ENCODE measurements at regions not wholly inside any gene's neighbourhood (a gene's known extent, or its start where the extent isn't known, plus 50 kb on each side); places are given as distances from the start of the nearest gene placed in this dataset.

DNA sequence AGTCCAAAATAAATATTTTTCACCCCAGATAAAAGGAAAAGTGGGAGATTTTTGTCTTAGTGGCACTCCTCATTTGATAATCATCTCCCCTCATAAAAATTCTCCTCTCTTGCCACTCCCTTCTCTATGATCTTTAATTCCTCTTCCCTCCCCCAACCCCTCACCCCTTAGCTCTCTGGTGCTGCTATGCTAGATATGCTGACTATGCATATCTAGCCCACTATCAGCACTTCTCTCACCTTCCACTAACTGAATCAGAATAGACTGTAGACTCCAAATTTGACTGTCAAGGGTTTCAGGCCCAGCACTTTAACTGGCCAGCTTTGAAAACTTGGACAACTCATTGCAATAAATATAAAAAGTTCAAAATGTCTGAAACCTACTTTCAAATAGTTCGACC, 254.2 kb downstream of the ETNK1 start:
- Mint-ChIP-seq H3K27me3 (no peaks in the 10 kb centered on the region), H3K36me3 (no peaks in the 10 kb centered on the region), H3K4me1 (no peaks in the 10 kb centered on the region), H3K9me3 (no peaks in the 10 kb centered on the region), H3K27ac (no peak overlapping the region), H3K4me3 (no peak overlapping the region)
- Histone ChIP-seq H3K36me3 (ENCODE audit: control insufficient read depth in 2 of 2, extremely low read depth in 1 of 2, insufficient read depth in 1 of 2, low read length in 1 of 2) (no peaks in the 10 kb centered on the region), H3K4me3 (ENCODE audit: control insufficient read depth in 1 of 2, extremely low read depth in 1 of 2, low read length in 1 of 2) (no peak overlapping the region), H3K27ac (ENCODE audit: low read length) (no peak overlapping the region), H3K9me3 (no peaks in the 10 kb centered on the region), H3K27me3 (replicated peaks in 1 of 2; ENCODE audit: control insufficient read depth in 2 of 2, extremely low read depth in 1 of 2, insufficient read depth in 2 of 2, low read length in 1 of 2) (no peaks in the 10 kb centered on the region), H3K4me1 (ENCODE audit: control insufficient read depth in 1 of 2, extremely low read depth in 1 of 2, insufficient read depth in 2 of 2, low read length in 2 of 2) (no peaks in the 10 kb centered on the region)
- WGBS (ENCODE audit: insufficient coverage): no CpG with 5 or more reads among the region's 1 CpG
- no peak for DNase-seq
- ATAC-seq (replicated peaks in 1 of 4): no peak
- POLR2A ChIA-PET: interaction anchor here in 1 of 2 donors (0.6 kb wide), 1 partner anchor 35 kb away, joined by 4 read pairs; no protein-coding TSS in a partner anchor
- CTCF ChIA-PET: no interaction called here

- Mint-ChIP-seq H3K36me3 (no peaks in the 10 kb centered on the region), H3K4me1 (no peaks in the 10 kb centered on the region), H3K27me3 (no peaks in the 10 kb centered on the region), H3K27ac (no peak overlapping the region), H3K9me3 (no peaks in the 10 kb centered on the region), H3K4me3 (no peak overlapping the region)
- ChIA-PET CTCF (no interaction called here), POLR2A (no interaction called here)
- no peak overlapping the region for H3K27ac ChIP-seq (ENCODE audit: low read length)
- no peaks in the 10 kb centered on the region for H3K4me1 ChIP-seq (ENCODE audit: control insufficient read depth in 1 of 2, extremely low read depth in 1 of 2, insufficient read depth in 2 of 2, low read length in 2 of 2)
- no peak overlapping the region for H3K4me3 ChIP-seq (ENCODE audit: control insufficient read depth in 1 of 2, extremely low read depth in 1 of 2, low read length in 1 of 2)
- H3K36me3 ChIP-seq (ENCODE audit: control insufficient read depth in 2 of 2, extremely low read depth in 1 of 2, insufficient read depth in 1 of 2, low read length in 1 of 2): no peaks in the 10 kb centered on the region
- ATAC-seq (replicated peaks in 1 of 4): no peak
- H3K27me3 ChIP-seq (replicated peaks in 1 of 2; ENCODE audit: control insufficient read depth in 2 of 2, extremely low read depth in 1 of 2, insufficient read depth in 2 of 2, low read length in 1 of 2): no peaks in the 10 kb centered on the region
- no peaks in the 10 kb centered on the region for H3K9me3 ChIP-seq
- no peak for DNase-seq
Observed at GRCh38 chr12:22880331-22880730, 255.4 kb downstream of the ETNK1 start.

DNA sequence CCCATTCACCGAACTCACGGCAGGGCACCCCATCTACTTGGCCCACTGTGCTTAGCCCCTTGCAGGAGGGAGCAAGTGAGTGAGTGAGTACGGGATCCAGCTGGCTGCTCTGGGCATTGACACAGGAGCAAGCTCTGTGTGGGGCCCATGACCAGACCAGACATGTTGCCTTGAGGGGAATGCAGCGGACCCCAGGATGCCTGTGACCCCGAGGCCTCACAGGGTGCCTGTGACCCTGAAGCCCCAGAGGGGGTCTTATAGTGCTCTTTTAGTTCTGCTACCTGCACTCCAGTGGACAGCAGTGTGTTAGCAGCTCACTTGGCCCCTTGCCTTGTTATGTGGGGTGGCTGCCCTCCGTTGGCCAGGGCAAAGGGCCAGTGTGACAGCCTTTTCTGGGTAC, 255.8 kb downstream of the ETNK1 start:
- Histone ChIP-seq H3K27me3 (replicated peaks in 1 of 2; ENCODE audit: control insufficient read depth in 2 of 2, extremely low read depth in 1 of 2, insufficient read depth in 2 of 2, low read length in 1 of 2) (no peaks in the 10 kb centered on the region), H3K36me3 (ENCODE audit: control insufficient read depth in 2 of 2, extremely low read depth in 1 of 2, insufficient read depth in 1 of 2, low read length in 1 of 2) (no peaks in the 10 kb centered on the region), H3K27ac (ENCODE audit: low read length) (no peak overlapping the region), H3K4me1 (ENCODE audit: control insufficient read depth in 1 of 2, extremely low read depth in 1 of 2, insufficient read depth in 2 of 2, low read length in 2 of 2) (no peaks in the 10 kb centered on the region), H3K9me3 (no peaks in the 10 kb centered on the region), H3K4me3 (ENCODE audit: control insufficient read depth in 1 of 2, extremely low read depth in 1 of 2, low read length in 1 of 2) (no peak overlapping the region)
- no peak overlapping the region for H3K4me3 Mint-ChIP-seq
- H3K27me3 Mint-ChIP-seq: no peaks in the 10 kb centered on the region
- 44% methylated on average over 3 of the region's 6 CpGs for WGBS (ENCODE audit: insufficient coverage)
- ATAC-seq (replicated peaks in 1 of 4) (no peak), DNase-seq (no peak)
- CTCF ChIA-PET: no interaction called here
- H3K36me3 Mint-ChIP-seq: no peaks in the 10 kb centered on the region
- no peaks in the 10 kb centered on the region for H3K9me3 Mint-ChIP-seq
- H3K4me1 Mint-ChIP-seq: no peaks in the 10 kb centered on the region
- POLR2A ChIA-PET: no interaction called here
- no peak overlapping the region for H3K27ac Mint-ChIP-seq

- no peak overlapping the region for H3K4me3 Mint-ChIP-seq
- H3K36me3 Mint-ChIP-seq: no peaks in the 10 kb centered on the region
- POLR2A ChIA-PET: no interaction called here
- no peak for ATAC-seq (replicated peaks in 1 of 4)
- H3K9me3 ChIP-seq: no peaks in the 10 kb centered on the region
- no peak overlapping the region for H3K27ac ChIP-seq (ENCODE audit: low read length)
- no peaks in the 10 kb centered on the region for H3K4me1 Mint-ChIP-seq
- CTCF ChIA-PET: no interaction called here
- H3K4me1 ChIP-seq (ENCODE audit: control insufficient read depth in 1 of 2, extremely low read depth in 1 of 2, insufficient read depth in 2 of 2, low read length in 2 of 2): no peaks in the 10 kb centered on the region
- H3K4me3 ChIP-seq (ENCODE audit: control insufficient read depth in 1 of 2, extremely low read depth in 1 of 2, low read length in 1 of 2): no peak overlapping the region
- H3K36me3 ChIP-seq (ENCODE audit: control insufficient read depth in 2 of 2, extremely low read depth in 1 of 2, insufficient read depth in 1 of 2, low read length in 1 of 2): no peaks in the 10 kb centered on the region
- no peak for DNase-seq
- H3K27me3 ChIP-seq (replicated peaks in 1 of 2; ENCODE audit: control insufficient read depth in 2 of 2, extremely low read depth in 1 of 2, insufficient read depth in 2 of 2, low read length in 1 of 2): no peaks in the 10 kb centered on the region
- WGBS (ENCODE audit: insufficient coverage): no CpG with 5 or more reads among the region's 3 CpGs
- no peak overlapping the region for H3K27ac Mint-ChIP-seq
- H3K9me3 Mint-ChIP-seq: no peaks in the 10 kb centered on the region
- H3K27me3 Mint-ChIP-seq: no peaks in the 10 kb centered on the region
Observed at GRCh38 chr12:22881878-22882385, 257.0 kb downstream of the ETNK1 start.

- Mint-ChIP-seq H3K27ac (no peak overlapping the region), H3K9me3 (no peaks in the 10 kb centered on the region), H3K27me3 (no peaks in the 10 kb centered on the region), H3K4me3 (no peak overlapping the region), H3K36me3 (no peaks in the 10 kb centered on the region), H3K4me1 (no peaks in the 10 kb centered on the region)
- ChIA-PET CTCF (no interaction called here), POLR2A (no interaction called here)
- no peak for ATAC-seq (replicated peaks in 1 of 4)
- no peaks in the 10 kb centered on the region for H3K9me3 ChIP-seq
- no CpG with 5 or more reads among the region's 2 CpGs for WGBS (ENCODE audit: insufficient coverage)
- H3K4me1 ChIP-seq (ENCODE audit: control insufficient read depth in 1 of 2, extremely low read depth in 1 of 2, insufficient read depth in 2 of 2, low read length in 2 of 2): no peaks in the 10 kb centered on the region
- H3K36me3 ChIP-seq (ENCODE audit: control insufficient read depth in 2 of 2, extremely low read depth in 1 of 2, insufficient read depth in 1 of 2, low read length in 1 of 2): no peaks in the 10 kb centered on the region
- H3K27ac ChIP-seq (ENCODE audit: low read length): no peak overlapping the region
- no peak for DNase-seq
- no peaks in the 10 kb centered on the region for H3K27me3 ChIP-seq (replicated peaks in 1 of 2; ENCODE audit: control insufficient read depth in 2 of 2, extremely low read depth in 1 of 2, insufficient read depth in 2 of 2, low read length in 1 of 2)
- no peak overlapping the region for H3K4me3 ChIP-seq (ENCODE audit: control insufficient read depth in 1 of 2, extremely low read depth in 1 of 2, low read length in 1 of 2)
Observed at GRCh38 chr12:22882559-22882958, 257.6 kb downstream of the ETNK1 start.

- WGBS (ENCODE audit: insufficient coverage): no CpG with 5 or more reads among the region's 2 CpGs
- Histone ChIP-seq H3K4me1 (ENCODE audit: control insufficient read depth in 1 of 2, extremely low read depth in 1 of 2, insufficient read depth in 2 of 2, low read length in 2 of 2) (no peaks in the 10 kb centered on the region), H3K4me3 (ENCODE audit: control insufficient read depth in 1 of 2, extremely low read depth in 1 of 2, low read length in 1 of 2) (no peak overlapping the region), H3K36me3 (ENCODE audit: control insufficient read depth in 2 of 2, extremely low read depth in 1 of 2, insufficient read depth in 1 of 2, low read length in 1 of 2) (no peaks in the 10 kb centered on the region), H3K27me3 (replicated peaks in 1 of 2; ENCODE audit: control insufficient read depth in 2 of 2, extremely low read depth in 1 of 2, insufficient read depth in 2 of 2, low read length in 1 of 2) (no peaks in the 10 kb centered on the region), H3K9me3 (no peaks in the 10 kb centered on the region), H3K27ac (ENCODE audit: low read length) (no peak overlapping the region)
- DNase-seq (no peak), ATAC-seq (replicated peaks in 1 of 4) (no peak)
- no peaks in the 10 kb centered on the region for H3K4me1 Mint-ChIP-seq
- H3K27me3 Mint-ChIP-seq: peaks cover 0 to 2% of the 10 kb centered on the region in 2 donors
- peaks cover 0 to 4% (median 0%) of the 10 kb centered on the region in 3 donors for H3K9me3 Mint-ChIP-seq
- CTCF ChIA-PET: no interaction called here
- H3K4me3 Mint-ChIP-seq: no peak overlapping the region
- no peaks in the 10 kb centered on the region for H3K36me3 Mint-ChIP-seq
- no peak overlapping the region for H3K27ac Mint-ChIP-seq
- POLR2A ChIA-PET: no interaction called here
Observed at GRCh38 chr12:22893878-22894277, 268.9 kb downstream of the ETNK1 start.

GRCh38 chr12:22899184-22899583, 274.2 kb downstream of the ETNK1 start:
- no peaks in the 10 kb centered on the region for H3K4me1 Mint-ChIP-seq
- POLR2A ChIA-PET: no interaction called here

More at GRCh38 chr12:22899184-22899583, 274.2 kb downstream of the ETNK1 start:
- Histone ChIP-seq H3K9me3 (no peaks in the 10 kb centered on the region), H3K27ac (ENCODE audit: low read length) (no peak overlapping the region), H3K4me1 (ENCODE audit: control insufficient read depth in 1 of 2, extremely low read depth in 1 of 2, insufficient read depth in 2 of 2, low read length in 2 of 2) (no peaks in the 10 kb centered on the region), H3K36me3 (ENCODE audit: control insufficient read depth in 2 of 2, extremely low read depth in 1 of 2, insufficient read depth in 1 of 2, low read length in 1 of 2) (no peaks in the 10 kb centered on the region), H3K27me3 (replicated peaks in 1 of 2; ENCODE audit: control insufficient read depth in 2 of 2, extremely low read depth in 1 of 2, insufficient read depth in 2 of 2, low read length in 1 of 2) (no peaks in the 10 kb centered on the region), H3K4me3 (ENCODE audit: control insufficient read depth in 1 of 2, extremely low read depth in 1 of 2, low read length in 1 of 2) (no peak overlapping the region)
- 90% methylated on average over 2 of the region's 4 CpGs for WGBS (ENCODE audit: insufficient coverage)
- no peak overlapping the region for H3K27ac Mint-ChIP-seq
- H3K4me3 Mint-ChIP-seq: no peak overlapping the region
- H3K36me3 Mint-ChIP-seq: no peaks in the 10 kb centered on the region
- H3K9me3 Mint-ChIP-seq: peaks cover 0 to 10% (median 0%) of the 10 kb centered on the region in 3 donors
- peaks cover 2 to 3% of the 10 kb centered on the region in 2 donors for H3K27me3 Mint-ChIP-seq
- CTCF ChIA-PET: no interaction called here
- DNase-seq: no peak
- ATAC-seq (replicated peaks in 1 of 4): no peak

All from T-cell (primary cell).